ENCODE measurements at regions not wholly inside any gene's neighbourhood (a gene's known extent, or its start where the extent isn't known, plus 50 kb on each side); places are given as distances from the start of the nearest gene placed in this dataset.

- DNase-seq (ENCODE audit: low spot score) = no peak
- Histone ChIP-seq H3K27me3 (ENCODE audit: insufficient read depth, poor library complexity, severe bottlenecking) (no peaks in the 10 kb centered on the region), H3K4me1 (ENCODE audit: insufficient read depth, poor library complexity, severe bottlenecking) (no peaks in the 10 kb centered on the region), H3K36me3 (ENCODE audit: low read depth) (no peaks in the 10 kb centered on the region), H3K9me3 (ENCODE audit: severe bottlenecking) (no peaks in the 10 kb centered on the region), H3K4me3 (ENCODE audit: severe bottlenecking) (no peak overlapping the region), H3K27ac (ENCODE audit: poor library complexity, severe bottlenecking) (no peak overlapping the region)
- ATAC-seq (ENCODE audit: low read depth) = no peak
- TF ChIP-seq CTCF (IDR thresholded peaks at IDR 0.05; ENCODE audit: poor library complexity, severe bottlenecking) = no peak
Observed at GRCh38 chr1:25167269-25168192, 64.8 kb downstream of the SYF2 start.

DNA sequence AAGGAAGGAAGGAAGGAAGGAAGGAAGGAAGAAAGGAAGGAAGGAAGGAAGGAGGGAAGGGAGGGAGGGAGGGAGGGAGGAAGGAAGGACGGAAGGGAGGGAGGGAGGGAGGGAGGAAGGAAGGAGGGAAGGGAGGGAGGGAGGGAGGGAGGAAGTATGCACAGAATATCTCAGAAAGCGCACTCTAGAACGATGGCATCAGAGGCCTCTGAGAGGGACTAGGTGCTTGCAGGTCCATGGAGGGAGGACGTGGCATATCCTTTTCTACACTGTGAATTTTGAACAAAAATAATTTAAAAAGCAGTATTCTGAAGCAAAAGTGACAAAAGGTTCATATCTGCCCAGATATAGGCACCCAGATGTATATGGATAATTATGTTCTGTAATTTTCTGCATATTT, 65.5 kb downstream of the SYF2 start:
- H3K27ac ChIP-seq (ENCODE audit: poor library complexity, severe bottlenecking) = no peak overlapping the region

DNA sequence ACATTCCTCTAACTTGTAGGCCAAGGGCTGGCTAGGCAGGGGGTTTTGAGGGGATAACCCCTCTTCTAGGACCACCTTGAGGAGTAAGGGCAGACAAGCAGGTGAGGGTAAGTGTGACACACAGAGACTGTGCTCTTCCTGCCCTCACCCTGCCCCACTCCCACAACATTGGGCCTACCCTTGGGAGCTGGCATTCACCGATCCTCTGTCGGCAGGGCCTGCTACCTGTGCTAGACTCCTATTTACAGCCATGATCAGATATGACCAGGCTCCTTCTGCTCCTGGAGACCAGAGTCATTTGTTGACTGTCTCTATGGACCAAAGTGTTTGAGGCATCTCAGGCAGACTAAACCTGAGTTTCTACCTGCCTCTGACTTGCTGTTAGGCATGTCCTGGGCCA, 68.3 kb downstream of the SYF2 start:
- DNase-seq (ENCODE audit: low spot score) (no peak), ATAC-seq (ENCODE audit: low read depth) (no peak)
- no peak overlapping the region for H3K4me3 ChIP-seq (ENCODE audit: severe bottlenecking)
- no peaks in the 10 kb centered on the region for H3K4me1 ChIP-seq (ENCODE audit: insufficient read depth, poor library complexity, severe bottlenecking)
- no peak overlapping the region for H3K27ac ChIP-seq (ENCODE audit: poor library complexity, severe bottlenecking)
- no peaks in the 10 kb centered on the region for H3K36me3 ChIP-seq (ENCODE audit: low read depth)
- no peak for TF ChIP-seq CTCF (IDR thresholded peaks at IDR 0.05; ENCODE audit: poor library complexity, severe bottlenecking)
- peaks cover 1% of the 10 kb centered on the region for H3K9me3 ChIP-seq (ENCODE audit: severe bottlenecking)
- H3K27me3 ChIP-seq (ENCODE audit: insufficient read depth, poor library complexity, severe bottlenecking) = peaks cover 12% of the 10 kb centered on the region

More for the DNA sequence above, 65.5 kb downstream of the SYF2 start:
- no peak for DNase-seq (ENCODE audit: low spot score)
- H3K36me3 ChIP-seq (ENCODE audit: low read depth) = no peaks in the 10 kb centered on the region
- no peak overlapping the region for H3K4me3 ChIP-seq (ENCODE audit: severe bottlenecking)
- no peak for ATAC-seq (ENCODE audit: low read depth)
- H3K27me3 ChIP-seq (ENCODE audit: insufficient read depth, poor library complexity, severe bottlenecking) = no peaks in the 10 kb centered on the region
- H3K9me3 ChIP-seq (ENCODE audit: severe bottlenecking) = no peaks in the 10 kb centered on the region
- H3K4me1 ChIP-seq (ENCODE audit: insufficient read depth, poor library complexity, severe bottlenecking) = no peaks in the 10 kb centered on the region
- no peak for TF ChIP-seq CTCF (IDR thresholded peaks at IDR 0.05; ENCODE audit: poor library complexity, severe bottlenecking)

DNA sequence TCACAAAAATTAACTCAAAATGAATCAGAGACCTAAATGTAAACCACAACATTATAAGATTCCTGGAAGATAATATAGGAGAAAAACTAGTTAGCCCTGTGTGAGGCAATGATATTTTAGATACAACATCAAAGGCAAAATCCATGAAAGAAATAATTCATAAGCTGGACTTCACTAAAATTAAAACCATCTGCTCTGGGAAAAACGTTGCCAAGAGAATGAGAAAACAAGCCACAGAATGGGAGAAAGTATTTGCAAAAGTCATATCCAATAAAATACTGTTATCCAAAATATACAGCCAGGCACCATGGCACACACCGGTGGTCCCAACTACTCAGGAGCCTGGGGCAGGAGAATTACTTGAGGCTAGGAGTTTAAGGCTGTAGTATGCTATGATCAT, 70.3 kb downstream of the SYF2 start:
- DNase-seq (ENCODE audit: low spot score) (no peak), ATAC-seq (ENCODE audit: low read depth) (no peak)
- no peak overlapping the region for H3K27ac ChIP-seq (ENCODE audit: poor library complexity, severe bottlenecking)
- no peak for TF ChIP-seq CTCF (IDR thresholded peaks at IDR 0.05; ENCODE audit: poor library complexity, severe bottlenecking)
- H3K36me3 ChIP-seq (ENCODE audit: low read depth) = no peaks in the 10 kb centered on the region
- peaks cover 1% of the 10 kb centered on the region for H3K9me3 ChIP-seq (ENCODE audit: severe bottlenecking)
- H3K4me1 ChIP-seq (ENCODE audit: insufficient read depth, poor library complexity, severe bottlenecking) = no peaks in the 10 kb centered on the region
- no peak overlapping the region for H3K4me3 ChIP-seq (ENCODE audit: severe bottlenecking)
- peaks cover 15% of the 10 kb centered on the region for H3K27me3 ChIP-seq (ENCODE audit: insufficient read depth, poor library complexity, severe bottlenecking)

- no peak for DNase-seq (ENCODE audit: low spot score)
- no peaks in the 10 kb centered on the region for H3K36me3 ChIP-seq (ENCODE audit: low read depth)
- no peak for TF ChIP-seq CTCF (IDR thresholded peaks at IDR 0.05; ENCODE audit: poor library complexity, severe bottlenecking)
- H3K27ac ChIP-seq (ENCODE audit: poor library complexity, severe bottlenecking) = no peak overlapping the region
- H3K4me3 ChIP-seq (ENCODE audit: severe bottlenecking) = no peak overlapping the region
- H3K27me3 ChIP-seq (ENCODE audit: insufficient read depth, poor library complexity, severe bottlenecking) = peaks cover 31% of the 10 kb centered on the region
- H3K9me3 ChIP-seq (ENCODE audit: severe bottlenecking) = peaks cover 1% of the 10 kb centered on the region
- no peaks in the 10 kb centered on the region for H3K4me1 ChIP-seq (ENCODE audit: insufficient read depth, poor library complexity, severe bottlenecking)
- no peak for ATAC-seq (ENCODE audit: low read depth)
Observed at GRCh38 chr1:25157846-25158245, 74.5 kb downstream of the SYF2 start.

Measured in RWPE2 (cell line).